ENCODE measurements at regions not wholly inside any gene's neighbourhood (a gene's known extent, or its start where the extent isn't known, plus 50 kb on each side); places are given as distances from the start of the nearest gene placed in this dataset.
A peak's percentile ranks its signal among the peaks of the same experiment; 100 is the strongest.

- no peak overlapping the region for H3K4me3 ChIP-seq
- TF ChIP-seq CTCF (IDR thresholded peaks at IDR 0.05; ENCODE audit: borderline replicate concordance) = no peak
- no peaks in the 10 kb centered on the region for H3K36me3 ChIP-seq
- H3K4me1 ChIP-seq = peaks cover 16% of the 10 kb centered on the region
- H3K27ac ChIP-seq (replicated peaks) = peak overlapping the region; percentile 53
- intact Hi-C loops (cut with micrococcal nuclease) = no loop called here
- no peak for DNase-seq
- no peaks in the 10 kb centered on the region for H3K27me3 ChIP-seq (ENCODE audit: low read depth)
- H3K9me3 ChIP-seq (replicated peaks) = no peaks in the 10 kb centered on the region
Measured at GRCh38 chr3:4030624-4031023, 231.4 kb downstream of the LRRN1 start.

- H3K4me3 ChIP-seq = no peak overlapping the region
- H3K36me3 ChIP-seq = no peaks in the 10 kb centered on the region
- no peak overlapping the region for H3K27ac ChIP-seq (replicated peaks)
- DNase-seq = no peak
- H3K9me3 ChIP-seq (replicated peaks) = no peaks in the 10 kb centered on the region
- TF ChIP-seq CTCF (IDR thresholded peaks at IDR 0.05; ENCODE audit: borderline replicate concordance) = no peak
- no peaks in the 10 kb centered on the region for H3K27me3 ChIP-seq (ENCODE audit: low read depth)
- peaks cover 15% of the 10 kb centered on the region for H3K4me1 ChIP-seq
- intact Hi-C loops (cut with micrococcal nuclease) = no loop called here
Measured at GRCh38 chr3:4033296-4033695, 234.1 kb downstream of the LRRN1 start.

- intact Hi-C loops (cut with micrococcal nuclease) = no loop called here
- no peaks in the 10 kb centered on the region for H3K36me3 ChIP-seq
- H3K4me1 ChIP-seq = no peaks in the 10 kb centered on the region
- H3K27ac ChIP-seq (replicated peaks) = no peak overlapping the region
- no peak overlapping the region for H3K4me3 ChIP-seq
- TF ChIP-seq CTCF (IDR thresholded peaks at IDR 0.05; ENCODE audit: borderline replicate concordance) = no peak
- H3K9me3 ChIP-seq (replicated peaks) = no peaks in the 10 kb centered on the region
- DNase-seq = no peak
- no peaks in the 10 kb centered on the region for H3K27me3 ChIP-seq (ENCODE audit: low read depth)
Measured at GRCh38 chr3:4036046-4036445, 236.8 kb downstream of the LRRN1 start.

- Histone ChIP-seq H3K4me3 (no peak overlapping the region), H3K36me3 (no peaks in the 10 kb centered on the region), H3K9me3 (replicated peaks) (no peaks in the 10 kb centered on the region), H3K27ac (replicated peaks) (no peak overlapping the region), H3K27me3 (ENCODE audit: low read depth) (no peaks in the 10 kb centered on the region), H3K4me1 (no peaks in the 10 kb centered on the region)
- intact Hi-C loops (cut with micrococcal nuclease) = no loop called here
- no peak for TF ChIP-seq CTCF (IDR thresholded peaks at IDR 0.05; ENCODE audit: borderline replicate concordance)
- DNase-seq = no peak
Measured at GRCh38 chr3:4038351-4038750, 239.1 kb downstream of the LRRN1 start.

- DNase-seq = no peak
- Histone ChIP-seq H3K4me3 (no peak overlapping the region), H3K27ac (replicated peaks) (no peak overlapping the region), H3K27me3 (ENCODE audit: low read depth) (no peaks in the 10 kb centered on the region), H3K4me1 (no peaks in the 10 kb centered on the region), H3K9me3 (replicated peaks) (no peaks in the 10 kb centered on the region), H3K36me3 (no peaks in the 10 kb centered on the region)
- intact Hi-C loops (cut with micrococcal nuclease) = no loop called here
- TF ChIP-seq CTCF (IDR thresholded peaks at IDR 0.05; ENCODE audit: borderline replicate concordance) = no peak
Measured at GRCh38 chr3:4042070-4042469, 242.8 kb downstream of the LRRN1 start.

GRCh38 chr3:4042869-4043268 is 243.6 kb downstream of the LRRN1 start:
- Histone ChIP-seq H3K27ac (replicated peaks) (no peak overlapping the region), H3K4me1 (no peaks in the 10 kb centered on the region), H3K36me3 (no peaks in the 10 kb centered on the region), H3K4me3 (no peak overlapping the region), H3K9me3 (replicated peaks) (no peaks in the 10 kb centered on the region), H3K27me3 (ENCODE audit: low read depth) (no peaks in the 10 kb centered on the region)
- intact Hi-C loops (cut with micrococcal nuclease) = no loop called here
- DNase-seq = no peak
- TF ChIP-seq CTCF (IDR thresholded peaks at IDR 0.05; ENCODE audit: borderline replicate concordance) = no peak

Measured in left ventricle myocardium inferior (tissue), 1 donor.